ENCODE measurements at regions not wholly inside any gene's neighbourhood (a gene's known extent, or its start where the extent isn't known, plus 50 kb on each side); places are given as distances from the start of the nearest gene placed in this dataset.

DNA sequence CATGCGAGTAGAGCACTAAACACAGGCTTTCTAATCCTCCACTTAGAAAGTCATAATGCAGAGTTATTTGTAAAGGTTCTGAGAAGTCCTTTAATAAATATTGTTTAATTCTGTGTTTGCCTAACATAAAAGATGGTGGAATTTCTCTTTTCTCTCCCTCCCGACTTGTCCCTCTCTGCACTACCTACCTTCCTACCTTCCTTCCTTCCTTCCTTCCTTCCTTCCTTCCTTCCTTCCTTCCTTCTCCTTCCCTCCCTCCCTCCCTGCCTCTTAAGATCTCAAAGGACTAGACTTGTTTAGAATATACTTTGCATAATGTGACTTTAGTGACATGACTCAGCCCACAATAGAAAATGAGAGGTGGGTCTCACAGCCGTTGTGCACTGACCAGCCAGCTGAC is 156.3 kb upstream of the TAPT1 start:
- H3K79me2 ChIP-seq (ENCODE audit: control insufficient read depth in 1 of 2, insufficient read depth in 2 of 2, low read length in 2 of 2): no peaks in the 10 kb centered on the region
- H3K4me1 ChIP-seq (replicated peaks in 1 of 4; ENCODE audit: control insufficient read depth in 3 of 4, insufficient read depth in 4 of 4, low read length in 3 of 4): peaks cover 0 to 3% (median 0%) of the 10 kb centered on the region in 4 experiments; a peak in 2 of 7 replicates
- no peaks in the 10 kb centered on the region for H3K23me2 ChIP-seq (ENCODE audit: low read depth, low read length)
- no peak overlapping the region for H3K4ac ChIP-seq (replicated peaks; ENCODE audit: insufficient read length, low read depth, low read length)
- no peaks in the 10 kb centered on the region for H3K27me3 ChIP-seq (replicated peaks in 1 of 4; ENCODE audit: control insufficient read depth in 3 of 4, extremely low read depth in 1 of 4, insufficient read depth in 3 of 4, low read length in 3 of 4)
- no peak overlapping the region for H3K18ac ChIP-seq (ENCODE audit: extremely low read depth, low read length)
- ChIA-PET POLR2A (ENCODE audit: partially characterized antibody) (no interaction called here), CTCF (ENCODE audit: partially characterized antibody) (no interaction called here)
- no peak overlapping the region for H3K4me2 ChIP-seq (ENCODE audit: insufficient read depth in 1 of 2, low read depth in 2 of 2, low read length in 2 of 2)
- no peak overlapping the region for H4K5ac ChIP-seq (ENCODE audit: insufficient read length, low read depth, low read length)
- no peak overlapping the region for H2BK120ac ChIP-seq (replicated peaks; ENCODE audit: low read depth, low read length)
- no peak overlapping the region for H2AK5ac ChIP-seq (ENCODE audit: low read depth, low read length)
- no peak for DNase-seq (ENCODE audit: low read depth in 1 of 2, low spot score in 2 of 2)
- no peak overlapping the region for H2BK20ac ChIP-seq (ENCODE audit: low read length)
- no peak overlapping the region for H4K8ac ChIP-seq (ENCODE audit: extremely low read depth, insufficient read depth, low read length)
- no peak for FAIRE-seq
- no peak overlapping the region for H2BK5ac ChIP-seq (ENCODE audit: low read depth, low read length)
- no peaks in the 10 kb centered on the region for H3K9me3 ChIP-seq (ENCODE audit: insufficient read depth in 2 of 2, low read depth in 1 of 2, low read length in 1 of 2)
- H3K56ac ChIP-seq (replicated peaks; ENCODE audit: insufficient read length, low read depth, low read length): no peak overlapping the region
- no peaks in the 10 kb centered on the region for H3K36me3 ChIP-seq (ENCODE audit: control insufficient read depth in 2 of 4, insufficient read depth in 4 of 4, low read length in 3 of 4)
- no peak overlapping the region for H3K27ac ChIP-seq (ENCODE audit: low read depth, low read length)
- H4K91ac ChIP-seq (replicated peaks; ENCODE audit: insufficient read length, low read length): no peak overlapping the region
- H2BK15ac ChIP-seq (ENCODE audit: low read length): no peak overlapping the region
- no peaks in the 10 kb centered on the region for H3K79me1 ChIP-seq (ENCODE audit: low read depth, low read length)
- no peak overlapping the region for H3K9ac ChIP-seq (replicated peaks in 1 of 4; ENCODE audit: extremely low read depth in 1 of 4, low read depth in 3 of 4, low read length in 3 of 4)
- no peak overlapping the region for H2AFZ ChIP-seq (ENCODE audit: low read length)
- H3K23ac ChIP-seq (ENCODE audit: insufficient read length): no peak overlapping the region
- TF ChIP-seq CHD2 (IDR thresholded peaks at IDR 0.05; ENCODE audit: low read length) (no peak), SAP30 (IDR thresholded peaks at IDR 0.05; ENCODE audit: insufficient read depth, insufficient replicate concordance, low read length) (no peak), BRCA1 (IDR thresholded peaks at IDR 0.05; ENCODE audit: low read depth, low read length) (no peak), FOSL1 (IDR thresholded peaks at IDR 0.05; ENCODE audit: insufficient read depth, low read depth, low read length) (no peak), SIN3A (conservative IDR thresholded peaks at IDR 0.05 in 1 of 2, IDR thresholded peaks at IDR 0.05 in 1 of 2; ENCODE audit: low read depth in 1 of 2, low read length in 2 of 2) (no peak), GABPA (IDR thresholded peaks at IDR 0.05; ENCODE audit: borderline replicate concordance, insufficient read depth, low read length) (no peak), NRF1 (IDR thresholded peaks at IDR 0.05; ENCODE audit: low read depth, low read length) (no peak), SP1 (IDR thresholded peaks at IDR 0.05; ENCODE audit: low read depth, low read length) (no peak), YY1 (IDR thresholded peaks at IDR 0.05; ENCODE audit: low read depth, low read length) (no peak), KDM1A (IDR thresholded peaks at IDR 0.05; ENCODE audit: borderline replicate concordance, low read length) (no peak), SP4 (IDR thresholded peaks at IDR 0.05; ENCODE audit: low read length) (no peak), GTF2F1 (IDR thresholded peaks at IDR 0.05; ENCODE audit: borderline replicate concordance, low read depth, low read length) (no peak), JUN (IDR thresholded peaks at IDR 0.05; ENCODE audit: low read depth, low read length) (no peak), ASH2L (IDR thresholded peaks at IDR 0.05; ENCODE audit: low read length) (no peak), CBX8 (IDR thresholded peaks at IDR 0.05; ENCODE audit: borderline replicate concordance, low read depth, low read length) (no peak), POLR2A (IDR thresholded peaks at IDR 0.05; ENCODE audit: control extremely low read depth in 1 of 2, low read depth in 2 of 2, low read length in 2 of 2) (no peak), POLR2AphosphoS5 (IDR thresholded peaks at IDR 0.05; ENCODE audit: low read depth, low read length) (no peak)
- H4K20me1 ChIP-seq (replicated peaks in 1 of 2; ENCODE audit: control insufficient read depth in 1 of 2, insufficient read depth in 2 of 2, low read length in 2 of 2): no peaks in the 10 kb centered on the region
- no peak overlapping the region for H2BK12ac ChIP-seq (ENCODE audit: low read depth, low read length)
- no peak overlapping the region for H3K4me3 ChIP-seq (ENCODE audit: extremely low read depth in 1 of 4, insufficient read depth in 2 of 4, low read depth in 3 of 4, low read length in 4 of 4)
- H3K14ac ChIP-seq (ENCODE audit: insufficient read length): no peak overlapping the region
- WGBS, 2 experiments (ENCODE audit: extremely low coverage in 1 of 2, insufficient coverage in 1 of 2, insufficient read length in 1 of 2, insufficient replicate concordance in 2 of 2, low coverage in 1 of 2, low lambda C conversion rate in 2 of 2, missing lambda C conversion rate in 1 of 2): 67% methylated on average over 3 of the region's 3 CpGs; no CpG with 5 or more reads in 1 of the 2 experiments
